GM19025 (cell line): ENCODE measurements at regions not wholly inside any gene's neighbourhood (a gene's known extent, or its start where the extent isn't known, plus 50 kb on each side); places are given as distances from the start of the nearest gene placed in this dataset.
"Not testable (repeated sequence)": the region's sequence is repeated elsewhere in the genome, so short reads cannot be mapped to it uniquely, and the experiment has no call there.

Experiments used
- ATAC-seq: cut with Tn5 transposase; IDR thresholded peaks from one replicate; pipeline ENCODE4 v1.9.1; 2021; ENCODE audit warnings: mild to moderate bottlenecking, low read depth, moderate library complexity; ENCODE audit not compliant: unreplicated experiment

GRCh38 chr13:111007209-111007608, 92.3 kb upstream of the ANKRD10 start:
- no peak for ATAC-seq

- ATAC-seq = no peak
Measured at GRCh38 chr13:111006506-111007031, 91.7 kb upstream of the ANKRD10 start.

GRCh38 chr13:111005808-111006505, 91.1 kb upstream of the ANKRD10 start:
- no peak for ATAC-seq

GRCh38 chr13:111005364-111005763, 90.5 kb upstream of the ANKRD10 start:
- no peak for ATAC-seq

- no peak for ATAC-seq
Measured at GRCh38 chr13:111004444-111004843, 89.6 kb upstream of the ANKRD10 start.

GRCh38 chr13:111001636-111002035, 86.8 kb upstream of the ANKRD10 start:
- ATAC-seq = no peak

GRCh38 chr13:110993788-110994187, 78.9 kb upstream of the ANKRD10 start:
- ATAC-seq = no peak

- ATAC-seq = no peak
Measured at GRCh38 chr13:110991991-110992508, 77.2 kb upstream of the ANKRD10 start.

- no peak for ATAC-seq
Measured at GRCh38 chr13:110989331-110989730, 74.5 kb upstream of the ANKRD10 start.

- no peak for ATAC-seq
Measured at GRCh38 chr13:110985541-110985940, 70.7 kb upstream of the ANKRD10 start.

- ATAC-seq = no peak
Measured at GRCh38 chr13:110984798-110985197, 69.9 kb upstream of the ANKRD10 start.

GRCh38 chr13:110984381-110984780, 69.5 kb upstream of the ANKRD10 start:
- ATAC-seq = no peak

- ATAC-seq = no peak
Measured at GRCh38 chr13:110983241-110983640, 68.4 kb upstream of the ANKRD10 start.

- no peak for ATAC-seq
Measured at GRCh38 chr13:110981379-110981778, 66.5 kb upstream of the ANKRD10 start.

GRCh38 chr13:110980921-110981320, 66.1 kb upstream of the ANKRD10 start:
- ATAC-seq = no peak

GRCh38 chr13:110979149-110979548, 64.3 kb upstream of the ANKRD10 start:
- not testable (repeated sequence) for ATAC-seq

- no peak for ATAC-seq
Measured at GRCh38 chr13:110978390-110978789, 63.5 kb upstream of the ANKRD10 start.

- ATAC-seq = no peak
Measured at GRCh38 chr13:110976785-110977184, 61.9 kb upstream of the ANKRD10 start.

GRCh38 chr13:110973007-110973700, 58.3 kb upstream of the ANKRD10 start:
- no peak for ATAC-seq

- ATAC-seq = no peak
Measured at GRCh38 chr13:110971486-110971885, 56.6 kb upstream of the ANKRD10 start.

GRCh38 chr13:110967156-110967855, 52.4 kb upstream of the ANKRD10 start:
- ATAC-seq = not testable (repeated sequence)
